Adipocyte (in vitro differentiated cells): ENCODE measurements at regions not wholly inside any gene's neighbourhood (a gene's known extent, or its start where the extent isn't known, plus 50 kb on each side); places are given as distances from the start of the nearest gene placed in this dataset.
A peak's percentile ranks its signal among the peaks of the same experiment; 100 is the strongest.

Experiments
- DNase-seq: peaks from one replicate; pipeline ENCODE4 v3.0.0-alpha.2; 2015; ENCODE audit warnings: low read depth
- H3K27me3 ChIP-seq: replicated peaks from 2 replicates; pipeline ENCODE4 v1.7.0; 2013; ENCODE audit warnings: mild to moderate bottlenecking, low read length, moderate library complexity; ENCODE audit not compliant: control insufficient read depth, insufficient read depth
- H3K36me3 ChIP-seq: 2 replicates; pipeline ENCODE4 v1.7.0; 2013; ENCODE audit warnings: low read length, mild to moderate bottlenecking, moderate library complexity; ENCODE audit not compliant: control insufficient read depth, insufficient read depth, severe bottlenecking
- H3K4me1 ChIP-seq: 2 replicates; pipeline ENCODE4 v1.7.0; 2013; ENCODE audit warnings: mild to moderate bottlenecking, low read length, moderate library complexity; ENCODE audit not compliant: control insufficient read depth, insufficient read depth
- H3K4me3 ChIP-seq: 2 replicates; pipeline ENCODE4 v1.7.0; 2013; ENCODE audit warnings: mild to moderate bottlenecking, low read length, moderate library complexity
- H3K9ac ChIP-seq: 2 replicates; pipeline ENCODE4 v1.7.0; 2013; ENCODE audit warnings: mild to moderate bottlenecking, low read length, moderate library complexity
- H3K9me3 ChIP-seq: 2 replicates; pipeline ENCODE4 v1.7.0; 2013; ENCODE audit warnings: mild to moderate bottlenecking, low read length, moderate library complexity; ENCODE audit not compliant: control insufficient read depth

DNA sequence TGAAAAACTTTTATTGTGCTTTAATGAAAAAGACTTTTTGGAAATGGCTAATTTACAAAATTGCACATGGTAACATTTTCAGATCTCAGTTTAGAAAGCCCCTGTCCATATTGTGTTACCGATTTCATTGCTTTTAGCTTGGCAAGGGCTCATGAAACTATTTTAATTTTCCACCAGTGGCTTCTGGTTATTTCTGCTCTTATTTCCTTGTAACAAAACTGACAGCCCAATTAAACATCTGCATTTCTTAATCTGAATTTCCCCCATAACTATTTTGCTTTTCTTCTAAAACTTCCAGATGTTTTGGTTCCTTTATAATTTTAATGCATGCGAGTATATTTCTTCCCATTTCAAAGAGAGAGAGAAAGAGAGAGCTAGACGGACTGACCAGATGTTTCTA is 264.8 kb downstream of the PTPRC start:
- Histone ChIP-seq H3K4me3 (no peak overlapping the region), H3K4me1 (peaks cover 28% of the 10 kb centered on the region), H3K9ac (no peak overlapping the region), H3K36me3 (peaks cover 14% of the 10 kb centered on the region), H3K27me3 (no peaks in the 10 kb centered on the region), H3K9me3 (no peaks in the 10 kb centered on the region)
- peak; percentile 25 for DNase-seq

DNA sequence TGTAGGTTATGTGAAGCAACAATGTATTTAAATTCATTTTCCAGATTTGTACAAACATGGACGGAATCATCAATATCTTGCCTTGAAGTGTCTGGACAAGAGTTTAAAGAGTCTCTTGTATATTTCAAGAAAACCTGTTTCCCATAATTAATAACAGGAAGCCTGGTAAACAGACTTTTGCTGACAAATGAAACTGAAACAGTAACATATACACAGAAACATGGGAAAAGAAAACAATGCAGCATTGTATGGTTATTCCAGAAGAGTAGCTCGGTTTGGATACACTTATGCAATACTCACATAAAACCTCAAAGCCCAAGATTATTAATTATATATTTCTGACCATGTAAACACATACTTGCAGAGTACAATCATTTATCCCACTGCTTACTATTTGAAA is 265.5 kb downstream of the PTPRC start:
- H3K36me3 ChIP-seq = peaks cover 9% of the 10 kb centered on the region
- peaks cover 28% of the 10 kb centered on the region for H3K4me1 ChIP-seq
- H3K4me3 ChIP-seq = peak overlapping the region; percentile 7
- H3K9me3 ChIP-seq = no peaks in the 10 kb centered on the region
- no peaks in the 10 kb centered on the region for H3K27me3 ChIP-seq
- no peak overlapping the region for H3K9ac ChIP-seq
- DNase-seq = peak; percentile 68

DNA sequence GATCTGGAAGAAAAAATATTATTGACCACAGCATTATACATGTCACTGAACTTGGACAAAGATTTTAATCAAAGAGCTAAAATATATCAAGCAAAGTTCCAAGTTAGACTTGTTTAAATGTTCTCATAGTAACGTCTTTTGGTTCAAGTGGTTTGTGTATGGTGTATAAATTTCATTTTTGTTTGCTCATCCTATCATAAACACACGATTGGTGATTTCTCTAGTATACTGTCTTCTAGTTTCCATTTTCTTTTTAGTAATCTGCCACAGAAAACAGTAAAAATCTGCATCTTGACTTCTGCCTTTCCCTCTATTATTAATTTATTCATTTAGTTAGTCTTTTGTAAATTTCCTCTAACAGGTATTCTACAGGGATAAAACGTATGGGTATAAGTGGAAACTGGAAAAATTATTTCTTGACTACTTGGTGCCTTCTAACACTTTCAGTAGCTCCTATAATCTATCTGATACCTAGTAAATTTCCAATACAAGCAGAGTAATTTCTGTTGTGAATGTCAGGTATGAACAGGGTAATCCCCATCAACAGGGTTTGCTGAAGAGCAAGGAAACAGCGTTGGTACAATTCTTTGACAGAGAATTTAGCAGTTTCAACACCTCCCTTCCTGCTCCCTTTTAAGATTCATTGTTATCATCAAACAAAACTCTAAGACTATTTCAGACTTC is 268.0 kb downstream of the PTPRC start:
- DNase-seq = no peak
- peaks cover 25% of the 10 kb centered on the region for H3K4me1 ChIP-seq

DNA sequence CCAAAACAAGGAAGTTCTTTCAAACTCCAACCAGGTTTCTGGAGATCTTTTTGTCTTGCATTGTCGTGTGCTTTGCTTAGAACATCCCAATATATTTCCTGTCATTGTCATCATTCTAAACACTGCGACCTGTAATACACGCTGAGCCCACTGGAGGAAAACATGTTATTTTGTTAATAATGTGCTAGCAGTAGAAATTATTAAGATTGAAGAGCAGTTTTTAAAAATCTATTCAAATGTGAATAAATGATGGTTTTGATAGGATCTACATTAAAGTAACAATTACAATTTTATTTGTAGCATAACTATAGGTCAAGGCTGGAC is 268.5 kb downstream of the PTPRC start:
- no peaks in the 10 kb centered on the region for H3K36me3 ChIP-seq
- no peaks in the 10 kb centered on the region for H3K27me3 ChIP-seq
- DNase-seq = no peak
- no peaks in the 10 kb centered on the region for H3K9me3 ChIP-seq
- H3K4me1 ChIP-seq = peaks cover 25% of the 10 kb centered on the region
- H3K4me3 ChIP-seq = no peak overlapping the region
- H3K9ac ChIP-seq = no peak overlapping the region

More for the DNA sequence above, 268.0 kb downstream of the PTPRC start:
- Histone ChIP-seq H3K9me3 (no peaks in the 10 kb centered on the region), H3K36me3 (no peaks in the 10 kb centered on the region), H3K4me3 (no peak overlapping the region), H3K27me3 (no peaks in the 10 kb centered on the region), H3K9ac (no peak overlapping the region)

DNA sequence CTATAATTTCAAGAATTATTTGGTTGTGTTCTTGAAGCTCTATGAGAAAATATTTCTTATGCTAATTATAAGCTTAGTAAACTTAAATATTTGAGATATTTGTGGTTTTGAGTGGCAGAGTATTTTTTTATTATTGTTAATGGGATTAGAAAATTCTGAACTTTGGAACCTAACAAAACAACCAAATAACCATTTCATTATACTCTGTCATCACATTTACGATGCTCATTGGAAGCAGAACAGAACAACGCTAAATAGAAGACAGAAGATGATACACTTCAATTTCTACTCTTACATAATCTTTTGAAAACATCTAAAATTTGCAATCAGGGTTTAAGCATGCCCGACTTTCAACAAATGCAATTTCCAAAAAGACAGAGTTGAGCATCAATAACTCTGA is 270.2 kb downstream of the PTPRC start:
- Histone ChIP-seq H3K9ac (no peak overlapping the region), H3K27me3 (no peaks in the 10 kb centered on the region), H3K36me3 (no peaks in the 10 kb centered on the region), H3K9me3 (no peaks in the 10 kb centered on the region), H3K4me1 (peaks cover 22% of the 10 kb centered on the region), H3K4me3 (no peak overlapping the region)
- DNase-seq = no peak

DNA sequence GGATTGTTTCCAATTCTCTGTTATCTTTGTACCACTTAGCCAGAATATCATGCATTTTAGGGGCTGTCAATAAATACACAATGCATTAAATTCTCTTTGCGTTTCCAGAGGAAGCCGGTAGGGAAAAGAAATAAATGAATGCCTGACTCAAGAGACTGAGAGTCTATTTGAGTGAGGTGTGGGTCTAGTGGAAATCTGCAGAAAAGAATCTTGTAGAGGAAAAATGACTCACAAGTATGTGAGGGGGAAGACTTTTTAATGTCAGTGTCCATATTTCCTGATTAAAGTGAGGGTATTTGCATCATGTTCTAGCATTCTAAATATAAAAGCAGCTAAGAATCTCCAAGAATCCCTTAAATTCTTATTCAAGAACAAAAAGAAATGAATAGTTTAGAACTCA is 271.1 kb downstream of the PTPRC start:
- Histone ChIP-seq H3K27me3 (no peaks in the 10 kb centered on the region), H3K4me1 (peaks cover 15% of the 10 kb centered on the region), H3K36me3 (no peaks in the 10 kb centered on the region), H3K9ac (no peak overlapping the region), H3K9me3 (no peaks in the 10 kb centered on the region), H3K4me3 (no peak overlapping the region)
- peak; percentile 59 for DNase-seq

DNA sequence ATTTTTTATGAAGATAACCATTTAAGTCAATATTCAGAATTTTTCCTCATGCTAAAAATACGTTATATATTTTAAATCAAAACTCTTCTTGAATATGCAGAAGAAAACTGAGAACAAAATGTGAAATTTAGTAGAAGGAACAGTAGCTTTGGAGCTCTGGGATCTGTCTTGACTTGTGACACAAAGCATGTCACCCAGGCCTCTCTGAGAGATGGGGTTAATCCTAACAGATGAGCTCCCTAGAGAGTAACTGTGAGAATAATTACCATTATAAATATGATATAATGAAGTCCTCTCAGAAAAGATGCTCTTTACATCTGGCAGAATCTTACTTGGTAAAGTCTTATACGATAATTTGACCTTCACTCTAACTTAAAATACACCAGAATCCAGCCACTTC is 272.0 kb downstream of the PTPRC start:
- H3K9ac ChIP-seq = no peak overlapping the region
- no peaks in the 10 kb centered on the region for H3K36me3 ChIP-seq
- H3K4me1 ChIP-seq = peaks cover 15% of the 10 kb centered on the region
- no peak for DNase-seq
- H3K9me3 ChIP-seq = no peaks in the 10 kb centered on the region
- no peaks in the 10 kb centered on the region for H3K27me3 ChIP-seq
- no peak overlapping the region for H3K4me3 ChIP-seq

DNA sequence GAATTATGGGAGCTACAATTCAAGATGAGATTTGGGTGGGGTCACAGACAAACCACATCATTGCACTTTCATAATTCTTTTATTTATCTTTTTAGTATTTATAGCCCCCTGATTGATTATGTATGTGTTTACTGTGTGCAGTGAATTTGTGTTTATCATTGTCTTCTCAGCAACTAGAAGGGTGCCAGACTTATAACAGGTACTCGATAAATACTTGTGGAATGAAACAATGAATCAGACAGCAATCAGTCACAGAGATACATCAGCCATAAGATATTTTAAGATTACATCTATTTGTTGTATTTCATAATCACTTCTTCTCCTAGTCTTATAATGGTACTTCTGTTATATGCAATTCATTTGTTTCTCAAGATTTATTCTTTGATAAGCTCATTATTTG is 273.2 kb downstream of the PTPRC start:
- H3K9ac ChIP-seq = no peak overlapping the region

DNA sequence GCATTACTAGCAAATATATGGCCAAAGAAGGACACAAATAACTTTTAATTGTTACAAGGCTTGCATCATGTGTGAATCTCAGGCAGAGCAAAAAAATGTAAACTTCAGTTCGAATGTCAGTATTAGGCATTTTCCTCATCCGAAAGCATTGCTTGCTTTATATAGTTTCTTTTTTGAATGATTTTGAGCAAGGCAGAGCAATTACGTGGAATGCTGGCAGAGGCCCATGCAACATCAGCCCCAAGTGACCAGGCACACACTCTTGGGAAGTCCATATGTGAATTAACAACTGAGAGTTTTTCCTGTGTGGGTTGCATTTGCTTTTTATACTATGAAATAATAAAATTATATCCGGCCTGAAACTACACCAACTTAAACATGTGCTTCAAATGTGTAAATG is 274.8 kb downstream of the PTPRC start:
- H3K27me3 ChIP-seq = no peaks in the 10 kb centered on the region
- H3K4me3 ChIP-seq = peak overlapping the region; percentile 70
- DNase-seq = peak; percentile 81
- no peaks in the 10 kb centered on the region for H3K9me3 ChIP-seq
- no peaks in the 10 kb centered on the region for H3K36me3 ChIP-seq
- peak overlapping the region; percentile 44 for H3K9ac ChIP-seq
- peaks cover 28% of the 10 kb centered on the region for H3K4me1 ChIP-seq

More for the DNA sequence above, 273.2 kb downstream of the PTPRC start:
- Histone ChIP-seq H3K9me3 (no peaks in the 10 kb centered on the region), H3K36me3 (no peaks in the 10 kb centered on the region), H3K27me3 (no peaks in the 10 kb centered on the region), H3K4me3 (no peak overlapping the region), H3K4me1 (peaks cover 18% of the 10 kb centered on the region)
- no peak for DNase-seq

DNA sequence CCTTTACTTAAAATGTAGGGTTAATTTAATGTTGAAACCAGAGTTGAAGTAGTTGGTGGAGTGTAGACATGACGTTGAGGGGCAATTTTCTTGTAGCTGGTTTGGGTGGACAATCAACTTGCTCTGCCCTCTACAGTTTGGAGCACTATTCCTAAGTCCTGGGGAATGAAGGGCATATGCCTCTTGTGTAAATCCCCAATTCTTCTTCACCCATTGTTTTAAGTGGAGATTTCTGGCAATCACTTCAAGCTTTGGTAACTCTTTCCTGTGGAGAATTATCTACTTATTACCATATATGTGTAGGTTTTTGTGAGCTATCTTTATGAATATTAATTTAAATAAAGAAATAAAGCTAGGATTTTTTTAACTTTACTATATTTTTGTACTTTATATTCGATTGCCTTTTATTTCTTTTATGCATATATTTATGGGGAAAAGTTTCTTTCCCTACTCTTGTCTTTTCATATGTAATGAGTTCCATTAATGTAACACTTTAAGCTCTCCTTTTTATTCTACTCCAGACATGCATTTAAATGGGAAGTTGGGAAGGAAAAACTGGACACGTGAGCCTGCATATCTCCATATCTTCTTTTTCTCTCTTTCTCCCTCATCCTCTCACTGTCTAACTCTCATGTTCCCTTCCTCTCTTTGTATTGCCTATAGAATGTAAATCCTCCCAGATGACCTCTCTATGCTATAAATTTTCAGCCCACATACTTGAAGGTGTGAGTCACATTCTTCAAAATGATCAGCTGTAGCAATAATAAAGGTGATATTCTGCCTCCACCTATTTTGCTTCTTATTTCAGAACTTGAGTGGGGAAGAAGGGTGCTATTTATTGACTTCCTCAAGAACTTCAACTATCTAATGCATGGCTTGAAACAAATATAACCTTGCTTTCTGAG is 276.7 kb downstream of the PTPRC start:
- Histone ChIP-seq H3K4me1 (peaks cover 29% of the 10 kb centered on the region), H3K9ac (no peak overlapping the region), H3K4me3 (no peak overlapping the region), H3K27me3 (no peaks in the 10 kb centered on the region), H3K36me3 (no peaks in the 10 kb centered on the region), H3K9me3 (no peaks in the 10 kb centered on the region)
- DNase-seq = no peak

DNA sequence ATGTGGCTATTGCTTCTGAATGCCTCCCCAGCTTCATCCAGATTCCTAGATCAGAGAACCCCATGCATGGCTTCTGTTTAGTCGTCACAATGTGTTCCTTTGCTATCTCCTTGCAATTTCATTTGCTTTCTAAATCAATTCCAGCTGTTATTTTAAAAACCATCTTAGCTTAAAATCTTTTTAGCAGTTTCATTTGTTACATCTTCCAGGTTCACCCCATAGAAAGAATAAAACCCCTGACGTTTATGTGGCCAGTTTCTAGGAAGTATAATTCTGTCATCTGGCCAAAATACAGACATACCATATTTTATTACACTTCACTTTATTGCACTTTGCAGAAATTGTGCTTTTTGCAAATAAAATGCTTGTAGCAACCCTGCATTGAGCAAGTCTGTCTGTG is 278.4 kb downstream of the PTPRC start:
- H3K4me3 ChIP-seq = no peak overlapping the region
- no peaks in the 10 kb centered on the region for H3K9me3 ChIP-seq
- H3K27me3 ChIP-seq = no peaks in the 10 kb centered on the region
- peaks cover 29% of the 10 kb centered on the region for H3K4me1 ChIP-seq
- peak; percentile 41 for DNase-seq
- H3K9ac ChIP-seq = no peak overlapping the region
- H3K36me3 ChIP-seq = no peaks in the 10 kb centered on the region
